K562 (cell line): ENCODE measurements at regions not wholly inside any gene's neighbourhood (a gene's known extent, or its start where the extent isn't known, plus 50 kb on each side); places are given as distances from the start of the nearest gene placed in this dataset.

Source experiments
- ATAC-seq: fragments of 200-7000 bp; cut with Tn5 transposase; 3 replicates; pipeline ENCODE4 v1.9.1; 2020; ENCODE audit warnings: moderate library complexity
- BruUV-seq: library from RNA; stranded (reverse); fragments of 400-500 nt; replicated peaks from 2 replicates; lab custom pipeline; 2021; lab: Mats Ljungman, UMichigan
- CTCF ChIA-PET: fragments of 300-600 bp; formaldehyde crosslinking; extraction: SDS; loops from one replicate; lab custom pipeline; 2021; ENCODE audit warnings: low intra/inter-chr PET ratio; lab: Yijun Ruan, JAX
- POLR2A ChIA-PET: fragments of 300-600, 350-650 bp; sonication (Branson Sonifier 250); formaldehyde crosslinking; extraction: SDS; loops from one replicate; lab custom pipeline; 2021; ENCODE audit warnings: antibody characterized with exemption, inconsistent platforms; lab: Yijun Ruan, JAX
- DNase-seq, 4 experiments: peaks; one replicate each; pipeline versions ENCODE4 v3.0.0 to v3.0.0-alpha.2; 2011 to 2018; ENCODE audit warnings: low spot score in 3 of 4, mixed read lengths in 3 of 4; ENCODE audit errors: extremely low read depth in 1 of 4
- FAIRE-seq: peaks from 2 replicates; lab custom pipeline; 2011; peaks lifted over from hg19 to GRCh38; lab: Jason Lieb, UNC
- H2AFZ ChIP-seq: 2 replicates; pipeline ENCODE4 v1.6.0; 2011; ENCODE audit warnings: low read depth, low read length, control low read depth, inconsistent platforms
- H3K27ac ChIP-seq: fragments of 200-600 bp; 3 replicates; pipeline ENCODE4 v1.8.0; 2011; ENCODE audit warnings: low read depth, mild to moderate bottlenecking, control low read depth, inconsistent platforms, low read length, moderate library complexity, mixed read lengths; ENCODE audit errors: extremely low read depth
- H3K27me3 ChIP-seq, 2 experiments: fragments of 300-600 bp in 1 of 2; 2 replicates in 1 of 2; 3 replicates in 1 of 2; pipeline versions ENCODE4 v1.6.0 to v1.8.0; 2011; ENCODE audit warnings: inconsistent platforms in 2 of 2, low read length in 2 of 2, mild to moderate bottlenecking in 1 of 2, mixed read lengths in 1 of 2, moderate library complexity in 1 of 2; ENCODE audit not compliant: control insufficient read depth in 2 of 2, insufficient read depth in 2 of 2
- H3K36me3 ChIP-seq: fragments of 300-600 bp; 3 replicates; pipeline ENCODE4 v1.8.0; 2011; ENCODE audit warnings: mild to moderate bottlenecking, low read length, inconsistent platforms; ENCODE audit not compliant: control insufficient read depth, insufficient read depth
- H3K4me1 ChIP-seq, 2 experiments: fragments of 200-600 bp in 1 of 2; replicated peaks in 1 of 2; 2 replicates in 1 of 2; 3 replicates in 1 of 2; pipeline versions ENCODE4 v1.5.1 to v1.8.0; 2011; ENCODE audit warnings: inconsistent platforms in 2 of 2, low read length in 2 of 2, mild to moderate bottlenecking in 1 of 2, mixed read lengths in 1 of 2, moderate library complexity in 1 of 2; ENCODE audit not compliant: control insufficient read depth in 2 of 2, insufficient read depth in 2 of 2
- H3K4me2 ChIP-seq: 2 replicates; pipeline ENCODE4 v1.6.1; 2011; ENCODE audit warnings: low read length, control low read depth, inconsistent platforms, mixed read lengths; ENCODE audit not compliant: insufficient read depth
- H3K4me3 ChIP-seq: fragments of 200-600 bp; sonication (generic), shearing (Covaris generic); 2 replicates; pipeline ENCODE4 v1.5.1; 2016; ENCODE audit warnings: control low read depth, inconsistent platforms
- H3K79me2 ChIP-seq: fragments of 200-600 bp; 3 replicates; pipeline ENCODE4 v1.8.0; 2011; ENCODE audit warnings: low read length, inconsistent platforms; ENCODE audit not compliant: control insufficient read depth, insufficient read depth
- H3K9ac ChIP-seq, 2 experiments: 2 replicates each; pipeline versions ENCODE4 v1.6.0 to v1.6.1; 2011; ENCODE audit warnings: low read depth in 2 of 2, low read length in 2 of 2, control low read depth in 1 of 2, inconsistent platforms in 1 of 2, mild to moderate bottlenecking in 1 of 2, mixed read lengths in 1 of 2; ENCODE audit not compliant: insufficient read depth in 1 of 2
- H3K9me1 ChIP-seq: one replicate; pipeline ENCODE4 v1.6.0; 2011; ENCODE audit warnings: inconsistent platforms, mild to moderate bottlenecking, low read length, moderate library complexity; ENCODE audit not compliant: control insufficient read depth, insufficient read depth
- H3K9me3 ChIP-seq: replicated peaks from 2 replicates; pipeline ENCODE4 v1.5.1; 2011; ENCODE audit warnings: low read depth, low read length, inconsistent platforms; ENCODE audit not compliant: control insufficient read depth, insufficient read depth
- H4K20me1 ChIP-seq: replicated peaks from 2 replicates; pipeline ENCODE4 v1.6.1; 2011; ENCODE audit warnings: low read length, inconsistent platforms, mixed read lengths; ENCODE audit not compliant: control insufficient read depth, insufficient read depth
- AFF4 ChIP-seq: sonication (generic); formaldehyde crosslinking; IDR thresholded peaks from 2 replicates; pipeline ENCODE4 v1.8.0; 2023; ENCODE audit warnings: mild to moderate bottlenecking, missing genetic modification reagents
- ARID3A ChIP-seq: IDR thresholded peaks from 2 replicates; pipeline ENCODE4 v1.6.1; 2012; ENCODE audit warnings: low read depth, low read length, improper control_type of control experiment, borderline replicate concordance
- ARID4B ChIP-seq: sonication (generic); formaldehyde crosslinking; IDR thresholded peaks from 2 replicates; pipeline ENCODE4 v1.8.0; 2022; ENCODE audit warnings: mild to moderate bottlenecking, missing genetic modification reagents
- ATF3 ChIP-seq, 2 experiments: fragments of 450-650 bp in 1 of 2; sonication (generic) in 1 of 2; formaldehyde crosslinking in 1 of 2; IDR thresholded peaks in 1 of 2; conservative IDR thresholded peaks in 1 of 2; 2 replicates each; pipeline versions ENCODE4 v1.6.1 to v1.8.1; 2016 to 2023; ENCODE audit warnings: mild to moderate bottlenecking in 2 of 2, moderate library complexity in 2 of 2, inconsistent platforms in 1 of 2, missing genetic modification reagents in 1 of 2
- CBX5 ChIP-seq: IDR thresholded peaks from 2 replicates; pipeline ENCODE4 v1.6.1; 2014; ENCODE audit warnings: low read depth, borderline replicate concordance
- FOXJ3 ChIP-seq: sonication (generic); formaldehyde crosslinking; IDR thresholded peaks from 2 replicates; pipeline ENCODE4 v1.4.0; 2020; ENCODE audit warnings: mild to moderate bottlenecking, missing genetic modification reagents
- NFIC ChIP-seq: fragments of 450-650 bp; IDR thresholded peaks from 2 replicates; pipeline ENCODE4 v1.6.1; 2017; ENCODE audit warnings: mild to moderate bottlenecking, inconsistent platforms
- WGBS: fragments of 100-300 bp; shearing (Covaris generic); methylation state at CpG from one replicate; pipeline ENCODE4 v1.1.6; 2016; ENCODE audit warnings: low coverage, mixed read lengths; ENCODE audit not compliant: insufficient coverage; ENCODE audit errors: missing lambda C conversion rate; 5-methylcytosine and 5-hydroxymethylcytosine counted together
- in situ Hi-C: fragments of 300-500 bp; cut with MboI; formaldehyde crosslinking; loops from 4 replicates; pipeline ENCODE4 v1.15.0; 2018; ENCODE audit warnings: inconsistent platforms, mixed read lengths
- intact Hi-C: fragments of 100-400 bp; cut with micrococcal nuclease; formaldehyde crosslinking; loops from 2 replicates; pipeline ENCODE4 v1.14.2; 2022

GRCh38 chr15:59894835-59895234, 109.3 kb upstream of the FOXB1 start:
- no peak overlapping the region for H3K4me3 ChIP-seq
- H2AFZ ChIP-seq, result no peak overlapping the region
- TF ChIP-seq NFIC (no peak), ARID3A (no peak), ARID4B (CRISPR knock-in tag) (no peak), AFF4 (CRISPR knock-in tag) (no peak), CBX5 (no peak), FOXJ3 (no peak), ATF3 (IDR thresholded peaks at IDR 0.05) (no peak), ATF3 (CRISPR knock-in tag; conservative IDR thresholded peaks at IDR 0.05) (no peak)
- H3K36me3 ChIP-seq, result no peaks in the 10 kb centered on the region
- WGBS, result 0% methylated on average over 1 of the region's 1 CpG
- ChIA-PET CTCF (no interaction called here), POLR2A (no interaction called here)
- no peaks in the 10 kb centered on the region for H3K79me2 ChIP-seq
- H3K9ac ChIP-seq, result no peak overlapping the region
- H3K4me2 ChIP-seq, result no peak overlapping the region
- ATAC-seq (no peak), DNase-seq (no peak), FAIRE-seq (no peak)
- intact Hi-C loops (no loop called here), in situ Hi-C loops (no loop called here)
- H3K9me3 ChIP-seq, result no peaks in the 10 kb centered on the region
- no TSS peak for BruUV-seq
- no peaks in the 10 kb centered on the region for H4K20me1 ChIP-seq
- no peaks in the 10 kb centered on the region for H3K27me3 ChIP-seq
- H3K9me1 ChIP-seq, result no peaks in the 10 kb centered on the region
- no peaks in the 10 kb centered on the region for H3K4me1 ChIP-seq
- H3K27ac ChIP-seq, result no peak overlapping the region
